ENCODE measurements at regions not wholly inside any gene's neighbourhood (a gene's known extent, or its start where the extent isn't known, plus 50 kb on each side); places are given as distances from the start of the nearest gene placed in this dataset.

DNA sequence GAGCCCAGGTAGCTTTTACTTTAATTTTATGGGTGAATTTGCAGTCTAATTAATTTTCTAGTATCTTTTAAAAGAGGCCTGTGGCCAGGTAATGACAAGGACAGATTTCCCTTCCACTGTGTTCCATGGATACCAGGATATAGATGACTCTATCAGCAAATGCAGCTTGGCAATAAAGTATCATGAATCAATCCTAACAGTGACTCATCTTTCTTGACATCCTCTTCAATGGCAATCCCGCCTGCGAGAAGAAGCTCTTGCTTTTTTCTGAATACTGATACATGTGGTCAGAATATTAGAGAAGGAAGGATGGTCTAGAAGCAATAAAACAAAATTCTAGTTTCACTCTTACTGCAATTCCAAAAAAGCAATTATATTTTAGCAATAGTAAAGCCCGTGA lies 267.8 kb downstream of the DTHD1 start:
- Histone ChIP-seq H3K4me3 (ENCODE audit: low read depth, low read length) (no peak overlapping the region), H3K27me3 (ENCODE audit: control insufficient read depth, insufficient read depth, low read length) (no peaks in the 10 kb centered on the region), H3K36me3 (ENCODE audit: control insufficient read depth, insufficient read depth, low read length) (no peaks in the 10 kb centered on the region)
- ChIA-PET POLR2A (no interaction called here), CTCF (no interaction called here)
- TF ChIP-seq, protein P1, sequence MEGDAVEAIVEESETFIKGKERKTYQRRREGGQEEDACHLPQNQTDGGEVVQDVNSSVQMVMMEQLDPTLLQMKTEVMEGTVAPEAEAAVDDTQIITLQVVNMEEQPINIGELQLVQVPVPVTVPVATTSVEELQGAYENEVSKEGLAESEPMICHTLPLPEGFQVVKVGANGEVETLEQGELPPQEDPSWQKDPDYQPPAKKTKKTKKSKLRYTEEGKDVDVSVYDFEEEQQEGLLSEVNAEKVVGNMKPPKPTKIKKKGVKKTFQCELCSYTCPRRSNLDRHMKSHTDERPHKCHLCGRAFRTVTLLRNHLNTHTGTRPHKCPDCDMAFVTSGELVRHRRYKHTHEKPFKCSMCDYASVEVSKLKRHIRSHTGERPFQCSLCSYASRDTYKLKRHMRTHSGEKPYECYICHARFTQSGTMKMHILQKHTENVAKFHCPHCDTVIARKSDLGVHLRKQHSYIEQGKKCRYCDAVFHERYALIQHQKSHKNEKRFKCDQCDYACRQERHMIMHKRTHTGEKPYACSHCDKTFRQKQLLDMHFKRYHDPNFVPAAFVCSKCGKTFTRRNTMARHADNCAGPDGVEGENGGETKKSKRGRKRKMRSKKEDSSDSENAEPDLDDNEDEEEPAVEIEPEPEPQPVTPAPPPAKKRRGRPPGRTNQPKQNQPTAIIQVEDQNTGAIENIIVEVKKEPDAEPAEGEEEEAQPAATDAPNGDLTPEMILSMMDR (IDR thresholded peaks at IDR 0.05; ENCODE audit: insufficient read depth, low read depth, low read length) = no peak
- DNase-seq (ENCODE audit: low read depth) = no peak

DNA sequence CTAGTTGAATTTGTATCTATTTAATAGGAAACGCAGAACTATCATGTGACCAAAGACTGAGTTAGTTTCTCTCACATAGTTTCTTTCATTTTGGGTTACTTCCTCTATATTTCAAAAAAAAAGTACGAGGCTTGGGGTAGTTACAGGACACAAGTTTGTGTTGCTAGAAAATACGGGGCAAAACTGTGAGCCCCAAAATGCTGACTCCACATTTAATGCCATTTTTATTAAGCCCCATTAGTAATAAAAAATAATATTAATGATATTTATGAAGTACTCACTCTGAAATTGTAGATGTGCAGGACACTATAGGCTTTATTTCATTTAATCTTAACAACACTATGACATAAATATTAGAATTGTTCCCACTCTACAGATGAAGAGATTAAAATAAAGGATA lies 268.6 kb downstream of the DTHD1 start:
- TF ChIP-seq, protein P1 (IDR thresholded peaks at IDR 0.05; ENCODE audit: insufficient read depth, low read depth, low read length) = no peak
- POLR2A ChIA-PET = no interaction called here
- CTCF ChIA-PET = no interaction called here
- no peak overlapping the region for H3K4me3 ChIP-seq (ENCODE audit: low read depth, low read length)
- no peaks in the 10 kb centered on the region for H3K27me3 ChIP-seq (ENCODE audit: control insufficient read depth, insufficient read depth, low read length)
- DNase-seq (ENCODE audit: low read depth) = no peak
- no peaks in the 10 kb centered on the region for H3K36me3 ChIP-seq (ENCODE audit: control insufficient read depth, insufficient read depth, low read length)

DNA sequence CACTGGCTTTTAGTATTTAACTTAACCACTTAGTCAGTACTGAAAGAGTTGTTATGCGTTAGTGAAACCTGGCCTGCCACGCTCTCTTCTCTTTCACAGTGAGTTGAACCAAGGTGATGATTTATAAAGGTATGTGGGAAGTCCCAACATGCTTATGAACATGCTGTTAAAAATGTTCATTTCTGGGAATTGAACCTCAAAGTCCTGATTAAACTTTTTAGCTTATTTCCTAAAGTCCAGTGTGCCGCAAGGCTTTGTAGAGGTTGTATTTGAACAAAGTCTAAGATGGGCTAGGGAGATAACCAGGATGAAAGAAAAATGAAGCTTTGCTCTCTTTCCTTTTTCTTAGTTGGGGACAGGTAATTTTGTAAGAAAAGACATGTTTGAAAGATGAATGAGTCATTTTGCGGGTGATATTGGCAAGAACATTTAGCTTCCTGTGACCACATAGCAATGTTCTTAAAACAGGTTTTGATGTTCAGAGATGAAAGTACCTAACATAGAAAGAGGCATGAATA lies 270.3 kb downstream of the DTHD1 start:
- Histone ChIP-seq H3K27me3 (ENCODE audit: control insufficient read depth, insufficient read depth, low read length) (no peaks in the 10 kb centered on the region), H3K36me3 (ENCODE audit: control insufficient read depth, insufficient read depth, low read length) (no peaks in the 10 kb centered on the region), H3K4me3 (ENCODE audit: low read depth, low read length) (no peak overlapping the region)
- ChIA-PET CTCF (interaction anchor here (1.5 kb wide), 1 partner anchor 9 kb away, joined by 3 read pairs; no protein-coding TSS in a partner anchor), POLR2A (no interaction called here)
- no peak for DNase-seq (ENCODE audit: low read depth)
- TF ChIP-seq, protein P1 (IDR thresholded peaks at IDR 0.05; ENCODE audit: insufficient read depth, low read depth, low read length) = no peak

DNA sequence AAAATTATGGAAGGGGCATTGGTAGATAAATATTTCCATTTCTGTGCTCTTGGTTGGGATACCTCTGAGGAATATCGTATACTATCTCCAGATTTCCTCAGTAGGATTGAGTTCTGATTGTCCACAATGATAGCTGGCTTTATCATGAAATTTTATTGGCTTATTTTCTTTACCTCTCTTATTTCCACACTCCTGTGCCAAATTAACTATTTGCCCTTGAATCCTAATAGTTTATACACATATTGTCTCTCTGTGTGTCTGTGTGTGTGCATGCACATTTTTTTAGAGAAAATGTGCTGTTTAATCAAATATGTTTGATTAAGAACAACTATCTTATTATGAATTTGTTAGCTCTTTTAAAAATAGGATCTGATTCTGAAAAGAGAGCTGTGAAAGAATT lies 271.6 kb downstream of the DTHD1 start:
- no peaks in the 10 kb centered on the region for H3K27me3 ChIP-seq (ENCODE audit: control insufficient read depth, insufficient read depth, low read length)
- no peaks in the 10 kb centered on the region for H3K36me3 ChIP-seq (ENCODE audit: control insufficient read depth, insufficient read depth, low read length)
- no peak overlapping the region for H3K4me3 ChIP-seq (ENCODE audit: low read depth, low read length)
- DNase-seq (ENCODE audit: low read depth) = no peak
- ChIA-PET CTCF (no interaction called here), POLR2A (no interaction called here)
- TF ChIP-seq, protein P1 (IDR thresholded peaks at IDR 0.05; ENCODE audit: insufficient read depth, low read depth, low read length) = no peak

DNA sequence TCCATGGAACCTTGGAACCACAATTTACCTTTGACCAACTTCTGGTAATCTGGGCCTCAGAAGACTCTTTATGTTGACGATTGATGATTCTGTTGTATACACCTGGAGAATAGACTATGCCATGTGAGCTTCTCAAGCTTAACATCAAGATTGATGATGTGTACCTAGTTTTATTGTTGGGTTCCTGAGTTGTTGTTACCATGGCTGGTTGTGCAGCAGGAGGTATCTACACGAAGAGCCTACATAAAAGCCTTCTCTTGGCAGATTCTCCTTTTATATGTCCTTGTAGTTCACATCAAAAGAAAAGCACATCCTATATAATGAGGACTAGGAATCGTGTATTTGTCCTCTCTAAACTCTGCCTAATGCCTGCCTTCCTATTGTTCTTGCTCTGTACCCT lies 272.0 kb downstream of the DTHD1 start:
- ChIA-PET POLR2A (no interaction called here), CTCF (no interaction called here)
- H3K27me3 ChIP-seq (ENCODE audit: control insufficient read depth, insufficient read depth, low read length) = no peaks in the 10 kb centered on the region
- TF ChIP-seq, protein P1 (IDR thresholded peaks at IDR 0.05; ENCODE audit: insufficient read depth, low read depth, low read length) = no peak
- no peaks in the 10 kb centered on the region for H3K36me3 ChIP-seq (ENCODE audit: control insufficient read depth, insufficient read depth, low read length)
- no peak overlapping the region for H3K4me3 ChIP-seq (ENCODE audit: low read depth, low read length)
- DNase-seq (ENCODE audit: low read depth) = no peak

Data from BJ (cell line).